ENCODE measurements at regions not wholly inside any gene's neighbourhood (a gene's known extent, or its start where the extent isn't known, plus 50 kb on each side); places are given as distances from the start of the nearest gene placed in this dataset.

GRCh38 chr14:105682956-105683570 is 156.7 kb downstream of the TMEM121 start:
- no peak for TF ChIP-seq POLR2A (IDR thresholded peaks at IDR 0.05)
- no peak for TF ChIP-seq CTCF (IDR thresholded peaks at IDR 0.05)
